Hepatocyte (in vitro differentiated cells): ENCODE measurements at regions not wholly inside any gene's neighbourhood (a gene's known extent, or its start where the extent isn't known, plus 50 kb on each side); places are given as distances from the start of the nearest gene placed in this dataset.

ENCODE experiments used
- DNase-seq: peaks from one replicate; pipeline ENCODE4 v3.0.0-alpha.2; 2016; ENCODE audit warnings: low spot score
- H2AFZ ChIP-seq: fragments of 200-600 bp; sonication (generic); 2 replicates; pipeline ENCODE4 v1.6.0; 2016; ENCODE audit warnings: antibody characterized with exemption, mild to moderate bottlenecking
- H3K27ac ChIP-seq: fragments of 200-600 bp; sonication (generic); 2 replicates; pipeline ENCODE4 v1.5.1; 2016; ENCODE audit warnings: mild to moderate bottlenecking
- H3K27me3 ChIP-seq: fragments of 200-600 bp; sonication (generic); 2 replicates; pipeline ENCODE4 v1.6.1; 2016
- H3K36me3 ChIP-seq: fragments of 200-600 bp; sonication (generic); replicated peaks from 2 replicates; pipeline ENCODE4 v1.5.1; 2016; ENCODE audit warnings: low read depth; ENCODE audit not compliant: insufficient read depth
- H3K4me1 ChIP-seq: fragments of 200-600 bp; sonication (generic); 2 replicates; pipeline ENCODE4 v1.5.1; 2016; ENCODE audit warnings: mild to moderate bottlenecking, moderate library complexity; ENCODE audit not compliant: insufficient read depth
- H3K4me2 ChIP-seq: fragments of 200-600 bp; sonication (generic); 2 replicates; pipeline ENCODE4 v1.6.0; 2016
- H3K4me3 ChIP-seq: fragments of 200-600 bp; sonication (generic); 2 replicates; pipeline ENCODE4 v1.5.1; 2016; ENCODE audit warnings: mild to moderate bottlenecking
- H3K79me2 ChIP-seq: fragments of 200-600 bp; sonication (generic); 2 replicates; pipeline ENCODE4 v1.6.0; 2017; ENCODE audit warnings: mild to moderate bottlenecking
- H3K9me2 ChIP-seq: fragments of 200-600 bp; sonication (generic); replicated peaks from 2 replicates; pipeline ENCODE4 v1.6.0; 2017; ENCODE audit warnings: mild to moderate bottlenecking; ENCODE audit not compliant: insufficient read depth
- H3K9me3 ChIP-seq: fragments of 200-600 bp; sonication (generic); 2 replicates; pipeline ENCODE4 v1.5.1; 2016; ENCODE audit warnings: low read depth, mild to moderate bottlenecking
- H4K20me1 ChIP-seq: fragments of 200-600 bp; sonication (generic); 2 replicates; pipeline ENCODE4 v1.6.0; 2016; ENCODE audit warnings: mild to moderate bottlenecking; ENCODE audit not compliant: insufficient read depth, poor library complexity, severe bottlenecking
- EZH2 ChIP-seq: fragments of 200-600 bp; sonication (generic); IDR thresholded peaks from 2 replicates; pipeline ENCODE4 v1.6.1; 2016; ENCODE audit warnings: antibody characterized with exemption, mild to moderate bottlenecking, borderline replicate concordance
- EZH2phosphoT487 ChIP-seq: fragments of 200-600 bp; sonication (generic); IDR thresholded peaks from one replicate; pipeline ENCODE4 v1.6.1; 2018; ENCODE audit warnings: antibody characterized with exemption, mild to moderate bottlenecking, low read depth, moderate library complexity; ENCODE audit not compliant: unreplicated experiment, severe bottlenecking
- WGBS: methylation state at CpG from one replicate; pipeline ENCODE4 v1.1.6; 2016; ENCODE audit warnings: low lambda C conversion rate; ENCODE audit errors: missing lambda C conversion rate; 5-methylcytosine and 5-hydroxymethylcytosine counted together
- TF ChIP-seq, protein P1 (sequence below): fragments of 200-600 bp; sonication (generic); IDR thresholded peaks from 2 replicates; pipeline ENCODE4 v1.5.1; 2016; ENCODE audit warnings: antibody characterized with exemption, mild to moderate bottlenecking; ENCODE audit not compliant: poor library complexity

DNA sequence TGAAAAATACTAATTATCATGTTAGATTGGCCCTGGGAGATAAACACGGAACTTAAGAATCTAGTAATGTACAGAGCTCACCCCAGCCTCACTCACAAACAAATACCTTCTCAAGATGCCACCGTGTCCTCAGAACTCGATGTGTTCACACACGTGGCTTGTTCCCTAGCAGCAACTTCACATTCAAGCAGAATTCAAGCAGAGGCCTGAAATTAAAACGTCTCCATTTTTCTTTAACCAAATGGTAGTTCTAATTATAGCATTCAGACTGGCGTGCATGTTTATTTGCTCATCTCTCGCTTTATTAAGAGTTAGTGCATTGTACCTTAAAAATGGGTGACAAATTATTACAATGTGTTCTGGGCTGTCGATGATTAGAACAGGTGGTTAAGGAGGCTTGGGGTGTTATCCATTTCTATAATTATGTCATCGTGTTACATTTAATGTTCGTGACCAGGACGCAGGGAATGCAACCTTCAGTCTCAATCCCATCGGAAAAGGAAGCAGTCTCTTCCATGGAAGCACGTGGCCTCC is 57.3 kb upstream of the SLC66A3 start:
- H4K20me1 ChIP-seq: no peaks in the 10 kb centered on the region
- WGBS: 88% methylated on average over 13 of the region's 13 CpGs
- H3K9me3 ChIP-seq: no peaks in the 10 kb centered on the region
- no peaks in the 10 kb centered on the region for H3K79me2 ChIP-seq
- no peak for TF ChIP-seq EZH2phosphoT487
- TF ChIP-seq EZH2: no peak
- TF ChIP-seq, protein P1, sequence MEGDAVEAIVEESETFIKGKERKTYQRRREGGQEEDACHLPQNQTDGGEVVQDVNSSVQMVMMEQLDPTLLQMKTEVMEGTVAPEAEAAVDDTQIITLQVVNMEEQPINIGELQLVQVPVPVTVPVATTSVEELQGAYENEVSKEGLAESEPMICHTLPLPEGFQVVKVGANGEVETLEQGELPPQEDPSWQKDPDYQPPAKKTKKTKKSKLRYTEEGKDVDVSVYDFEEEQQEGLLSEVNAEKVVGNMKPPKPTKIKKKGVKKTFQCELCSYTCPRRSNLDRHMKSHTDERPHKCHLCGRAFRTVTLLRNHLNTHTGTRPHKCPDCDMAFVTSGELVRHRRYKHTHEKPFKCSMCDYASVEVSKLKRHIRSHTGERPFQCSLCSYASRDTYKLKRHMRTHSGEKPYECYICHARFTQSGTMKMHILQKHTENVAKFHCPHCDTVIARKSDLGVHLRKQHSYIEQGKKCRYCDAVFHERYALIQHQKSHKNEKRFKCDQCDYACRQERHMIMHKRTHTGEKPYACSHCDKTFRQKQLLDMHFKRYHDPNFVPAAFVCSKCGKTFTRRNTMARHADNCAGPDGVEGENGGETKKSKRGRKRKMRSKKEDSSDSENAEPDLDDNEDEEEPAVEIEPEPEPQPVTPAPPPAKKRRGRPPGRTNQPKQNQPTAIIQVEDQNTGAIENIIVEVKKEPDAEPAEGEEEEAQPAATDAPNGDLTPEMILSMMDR: no peak
- H3K36me3 ChIP-seq: no peaks in the 10 kb centered on the region
- H3K9me2 ChIP-seq: no peaks in the 10 kb centered on the region
- H3K4me1 ChIP-seq: no peaks in the 10 kb centered on the region
- no peak overlapping the region for H2AFZ ChIP-seq
- H3K27me3 ChIP-seq: no peaks in the 10 kb centered on the region
- H3K4me2 ChIP-seq: no peak overlapping the region
- no peak for DNase-seq
- H3K4me3 ChIP-seq: no peak overlapping the region
- H3K27ac ChIP-seq: no peak overlapping the region

DNA sequence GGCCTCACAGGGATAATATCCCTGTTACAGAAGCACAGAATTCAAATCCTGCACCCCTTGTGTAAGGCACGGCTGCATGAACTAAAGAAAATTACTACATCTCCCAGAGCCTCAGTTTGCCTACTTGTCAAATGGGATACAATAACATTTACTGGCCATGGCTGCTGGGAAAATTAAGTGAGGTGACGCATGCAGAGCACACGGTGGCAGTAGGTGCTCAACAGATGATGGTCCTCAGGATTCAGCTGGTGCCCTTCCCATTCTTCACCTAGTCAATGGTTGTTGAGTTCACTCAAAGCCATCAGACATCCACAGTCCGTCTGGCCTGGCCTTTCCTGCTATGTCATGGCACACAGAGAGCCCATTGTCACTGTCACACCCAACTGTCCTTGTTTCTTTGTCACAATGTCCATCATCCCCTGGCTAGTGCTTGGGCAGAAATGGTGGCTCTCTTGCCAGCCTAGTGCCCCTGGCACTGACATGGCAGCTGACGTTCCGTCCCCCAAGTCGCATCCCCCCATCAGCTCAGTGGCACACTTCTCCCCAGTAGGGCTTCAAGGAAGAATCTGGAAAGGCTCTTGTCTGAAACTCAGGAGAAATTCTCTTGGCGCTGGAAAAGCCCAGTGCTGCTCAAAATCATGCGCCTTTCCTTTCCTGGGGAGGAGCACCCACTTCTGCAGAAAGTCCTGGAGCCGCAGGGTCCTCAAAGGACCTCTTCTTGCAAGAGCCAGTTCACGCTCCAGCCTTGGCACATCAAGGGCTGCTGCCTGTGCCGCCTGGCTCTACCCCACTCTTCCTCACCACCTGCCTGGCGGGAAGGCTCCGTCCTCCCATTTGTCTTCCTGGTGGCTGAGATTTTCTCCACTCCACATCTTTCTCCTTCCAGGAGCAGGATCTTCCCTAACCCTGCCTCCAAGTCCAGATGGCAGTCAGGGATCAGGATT is 55.9 kb upstream of the SLC66A3 start:
- Histone ChIP-seq H3K4me1 (no peaks in the 10 kb centered on the region), H2AFZ (no peak overlapping the region), H3K9me2 (no peaks in the 10 kb centered on the region), H3K79me2 (no peaks in the 10 kb centered on the region), H3K27me3 (no peaks in the 10 kb centered on the region), H3K4me2 (no peak overlapping the region), H4K20me1 (no peaks in the 10 kb centered on the region), H3K27ac (no peak overlapping the region), H3K36me3 (no peaks in the 10 kb centered on the region), H3K9me3 (no peaks in the 10 kb centered on the region), H3K4me3 (no peak overlapping the region)
- 91% methylated on average over 14 of the region's 14 CpGs for WGBS
- TF ChIP-seq, protein P1: no peak
- TF ChIP-seq EZH2 (no peak), EZH2phosphoT487 (no peak)
- no peak for DNase-seq

DNA sequence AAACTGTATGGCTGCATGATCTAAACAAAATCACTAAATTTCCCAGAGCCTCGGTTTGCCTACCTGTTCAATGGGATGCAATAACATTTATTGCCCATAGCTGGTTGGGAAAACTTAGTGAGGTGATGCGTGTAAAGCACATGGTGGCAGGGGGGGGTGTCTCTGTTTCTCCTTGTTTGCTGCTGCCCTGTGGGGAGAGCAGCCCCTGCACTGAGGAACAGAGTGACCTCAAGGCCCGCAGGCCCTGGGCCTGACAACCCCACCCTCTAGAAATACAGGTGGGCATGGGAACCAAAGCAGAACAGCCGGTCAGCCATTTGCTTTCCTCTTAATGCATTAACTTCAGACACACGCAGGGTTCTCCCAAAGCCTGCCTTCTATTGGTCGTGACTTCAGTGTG is 55.1 kb upstream of the SLC66A3 start:
- Histone ChIP-seq H2AFZ (no peak overlapping the region), H3K36me3 (no peaks in the 10 kb centered on the region), H3K4me3 (no peak overlapping the region), H3K27me3 (no peaks in the 10 kb centered on the region), H3K9me2 (no peaks in the 10 kb centered on the region), H3K4me2 (no peak overlapping the region), H3K27ac (no peak overlapping the region), H3K79me2 (no peaks in the 10 kb centered on the region), H3K9me3 (no peaks in the 10 kb centered on the region), H3K4me1 (no peaks in the 10 kb centered on the region), H4K20me1 (no peaks in the 10 kb centered on the region)
- WGBS: 87% methylated on average over 6 of the region's 6 CpGs
- no peak for DNase-seq
- no peak for TF ChIP-seq EZH2phosphoT487
- no peak for TF ChIP-seq EZH2
- TF ChIP-seq, protein P1: no peak
